AG09319 (cell line): ENCODE measurements at regions not wholly inside any gene's neighbourhood (a gene's known extent, or its start where the extent isn't known, plus 50 kb on each side); places are given as distances from the start of the nearest gene placed in this dataset.

Source experiments
- DNase-seq: peaks from one replicate; pipeline ENCODE4 v3.0.0-alpha.2; 2010; ENCODE audit warnings: low read depth; ENCODE audit errors: extremely low read depth
- TF ChIP-seq, protein P1 (sequence below): IDR thresholded peaks from 2 replicates; pipeline ENCODE4 v1.5.1; 2011; ENCODE audit warnings: low read depth, mild to moderate bottlenecking, inconsistent platforms, low read length, moderate library complexity

GRCh38 chr18:57991552-57991951 is 52.5 kb upstream of the NEDD4L start:
- TF ChIP-seq, protein P1, sequence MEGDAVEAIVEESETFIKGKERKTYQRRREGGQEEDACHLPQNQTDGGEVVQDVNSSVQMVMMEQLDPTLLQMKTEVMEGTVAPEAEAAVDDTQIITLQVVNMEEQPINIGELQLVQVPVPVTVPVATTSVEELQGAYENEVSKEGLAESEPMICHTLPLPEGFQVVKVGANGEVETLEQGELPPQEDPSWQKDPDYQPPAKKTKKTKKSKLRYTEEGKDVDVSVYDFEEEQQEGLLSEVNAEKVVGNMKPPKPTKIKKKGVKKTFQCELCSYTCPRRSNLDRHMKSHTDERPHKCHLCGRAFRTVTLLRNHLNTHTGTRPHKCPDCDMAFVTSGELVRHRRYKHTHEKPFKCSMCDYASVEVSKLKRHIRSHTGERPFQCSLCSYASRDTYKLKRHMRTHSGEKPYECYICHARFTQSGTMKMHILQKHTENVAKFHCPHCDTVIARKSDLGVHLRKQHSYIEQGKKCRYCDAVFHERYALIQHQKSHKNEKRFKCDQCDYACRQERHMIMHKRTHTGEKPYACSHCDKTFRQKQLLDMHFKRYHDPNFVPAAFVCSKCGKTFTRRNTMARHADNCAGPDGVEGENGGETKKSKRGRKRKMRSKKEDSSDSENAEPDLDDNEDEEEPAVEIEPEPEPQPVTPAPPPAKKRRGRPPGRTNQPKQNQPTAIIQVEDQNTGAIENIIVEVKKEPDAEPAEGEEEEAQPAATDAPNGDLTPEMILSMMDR: no peak
- no peak for DNase-seq

DNA sequence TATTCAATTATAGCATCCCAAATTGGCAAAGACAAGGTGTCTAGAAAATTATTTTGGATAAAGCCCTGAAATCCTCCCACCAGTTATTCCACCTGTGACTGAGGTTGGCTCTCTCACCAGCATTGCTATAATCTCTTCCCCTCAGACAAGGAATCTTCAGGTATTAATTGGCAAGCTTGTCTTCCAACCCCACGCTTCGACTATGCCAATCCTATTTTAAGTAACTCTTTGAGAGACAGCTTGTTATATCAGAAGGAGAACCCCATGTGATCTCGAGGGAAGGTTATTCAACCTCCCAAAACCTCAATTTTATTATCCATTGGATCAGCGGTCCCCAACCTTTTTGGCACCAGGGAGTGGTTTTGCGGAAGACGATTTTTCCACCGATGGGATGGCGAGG is 54.5 kb upstream of the NEDD4L start:
- DNase-seq: no peak
- TF ChIP-seq, protein P1: no peak

GRCh38 chr18:57984490-57985115 is 59.4 kb upstream of the NEDD4L start:
- no peak for DNase-seq
- TF ChIP-seq, protein P1: no peak

DNA sequence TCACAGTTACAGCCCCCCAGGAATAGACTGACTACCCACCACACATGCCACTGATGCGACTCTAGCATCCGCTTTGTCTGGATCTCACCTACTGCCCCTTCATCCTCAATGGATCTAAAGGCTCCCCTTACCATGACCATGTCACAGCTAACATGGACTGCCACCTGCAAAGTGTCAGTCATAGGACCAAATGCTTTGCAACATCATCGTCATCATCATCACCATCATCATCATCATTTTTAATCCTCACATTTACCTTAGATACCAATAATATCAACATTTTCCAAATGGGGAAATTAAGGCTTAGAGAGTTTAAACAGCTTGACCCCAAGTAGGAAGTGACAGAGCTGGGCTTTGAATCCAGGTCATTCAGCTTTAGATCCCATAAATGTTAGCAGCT is 60.1 kb upstream of the NEDD4L start:
- TF ChIP-seq, protein P1: no peak
- DNase-seq: no peak

DNA sequence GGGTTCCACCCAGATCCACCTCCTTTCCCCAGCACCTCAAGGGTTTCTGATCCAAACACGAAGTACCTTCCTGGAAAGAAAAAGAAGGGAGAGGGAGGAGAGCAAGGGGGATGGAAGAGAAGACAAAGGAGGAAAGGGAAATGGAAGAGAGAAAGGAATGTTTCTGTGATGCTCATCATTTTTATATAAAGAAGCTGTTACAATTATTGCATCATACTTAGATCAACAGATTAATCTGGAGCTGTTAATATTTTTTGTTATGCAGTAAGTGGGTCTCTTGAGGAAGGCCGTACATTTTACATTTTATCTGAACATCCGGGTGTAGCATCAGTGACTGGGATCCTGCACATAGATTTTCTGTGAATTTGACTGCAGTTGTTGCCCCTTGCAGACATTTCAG is 60.6 kb upstream of the NEDD4L start:
- TF ChIP-seq, protein P1: no peak
- no peak for DNase-seq

DNA sequence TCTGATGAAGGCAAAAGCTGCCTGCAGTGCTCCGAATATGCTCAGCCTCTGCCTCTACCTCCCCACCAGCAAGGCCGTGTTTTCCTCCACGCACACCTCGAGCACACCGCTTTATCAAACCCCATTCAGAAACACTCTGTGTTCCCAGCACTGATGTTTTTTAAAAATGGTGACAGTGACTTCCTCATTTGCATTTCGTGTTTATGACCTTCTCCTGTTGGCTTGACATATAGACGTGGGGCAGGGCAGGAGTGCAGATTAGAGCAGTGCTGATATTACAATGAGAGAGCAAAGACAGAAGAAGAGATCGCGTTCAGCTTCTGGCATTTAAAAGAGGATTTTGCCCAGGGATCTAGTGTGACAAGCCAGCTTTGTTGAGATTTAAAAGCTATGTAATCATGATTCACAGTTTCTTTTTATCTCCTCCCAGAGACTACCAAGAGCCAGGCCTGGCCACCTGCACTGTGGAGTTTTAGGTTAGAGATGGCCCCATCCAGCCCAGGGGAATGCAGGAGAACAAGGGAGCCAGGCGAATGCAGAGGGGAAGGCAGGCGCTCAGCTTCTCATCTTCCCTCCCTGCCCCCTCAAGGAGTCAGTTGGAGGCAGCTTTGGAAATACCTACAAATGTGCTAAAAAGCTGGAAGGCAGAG is 61.5 kb upstream of the NEDD4L start:
- TF ChIP-seq, protein P1: no peak
- no peak for DNase-seq

DNA sequence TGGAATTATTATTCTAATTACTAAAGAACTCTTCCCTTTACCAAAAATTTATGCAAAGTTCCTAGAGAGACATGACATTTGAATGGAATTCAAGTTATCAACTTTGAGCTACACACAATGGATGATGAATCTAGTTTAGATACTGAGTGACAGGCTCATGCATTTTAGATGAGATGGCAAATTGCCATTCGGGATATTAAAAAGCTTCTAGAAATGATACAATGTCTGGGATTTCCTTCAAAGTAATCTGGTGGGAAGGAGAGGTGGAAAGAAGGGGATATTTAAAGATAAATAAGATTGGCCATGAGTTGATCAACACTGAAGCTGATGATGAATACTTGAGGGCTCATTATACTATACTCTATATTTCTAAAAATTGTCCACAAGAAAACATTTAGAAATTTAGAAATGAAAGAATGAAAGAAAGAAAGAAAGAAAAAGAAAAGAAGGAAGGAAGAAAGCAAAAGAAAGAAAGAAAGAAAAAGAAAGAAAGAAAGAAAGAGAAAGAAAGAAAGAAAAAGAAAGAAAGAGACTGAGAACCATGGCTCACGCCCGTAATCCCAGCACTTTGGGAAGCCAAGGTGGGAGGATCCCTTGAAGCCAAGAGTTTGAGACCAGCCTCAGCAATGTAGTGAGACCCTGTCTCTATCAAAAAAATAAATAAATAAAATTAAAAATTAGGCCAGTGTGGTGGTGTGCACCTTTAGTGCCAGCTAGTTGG is 62.6 kb upstream of the NEDD4L start:
- no peak for DNase-seq
- TF ChIP-seq, protein P1: no peak
